ENCODE measurements at regions not wholly inside any gene's neighbourhood (a gene's known extent, or its start where the extent isn't known, plus 50 kb on each side); places are given as distances from the start of the nearest gene placed in this dataset.

GRCh38 chr13:82096256-82096655 is 1755.3 kb upstream of the SPRY2 start:
- H3K27me3 ChIP-seq = no peaks in the 10 kb centered on the region
- TF ChIP-seq CTCF (IDR thresholded peaks at IDR 0.05) = no peak
- no peak overlapping the region for H3K4me3 ChIP-seq
- H3K4me1 ChIP-seq = no peaks in the 10 kb centered on the region
- H3K27ac ChIP-seq = no peak overlapping the region
- H3K36me3 ChIP-seq = no peaks in the 10 kb centered on the region
- no peak for DNase-seq (ENCODE audit: low spot score)
- H3K9me3 ChIP-seq = no peaks in the 10 kb centered on the region

GRCh38 chr13:82092312-82092711 is 1751.4 kb upstream of the SPRY2 start:
- no peak for TF ChIP-seq CTCF (IDR thresholded peaks at IDR 0.05)
- no peaks in the 10 kb centered on the region for H3K36me3 ChIP-seq

GRCh38 chr13:82088781-82089180 is 1747.9 kb upstream of the SPRY2 start:
- Histone ChIP-seq H3K36me3 (no peaks in the 10 kb centered on the region), H3K27ac (no peak overlapping the region), H3K9me3 (no peaks in the 10 kb centered on the region), H3K4me3 (no peak overlapping the region), H3K4me1 (no peaks in the 10 kb centered on the region), H3K27me3 (no peaks in the 10 kb centered on the region)
- TF ChIP-seq CTCF (IDR thresholded peaks at IDR 0.05) = no peak
- DNase-seq (ENCODE audit: low spot score) = no peak

More at GRCh38 chr13:82092312-82092711, 1751.4 kb upstream of the SPRY2 start:
- Histone ChIP-seq H3K4me1 (no peaks in the 10 kb centered on the region), H3K9me3 (no peaks in the 10 kb centered on the region), H3K4me3 (no peak overlapping the region), H3K27me3 (no peaks in the 10 kb centered on the region), H3K27ac (no peak overlapping the region)
- DNase-seq (ENCODE audit: low spot score) = no peak

GRCh38 chr13:82076496-82076895 is 1735.6 kb upstream of the SPRY2 start:
- Histone ChIP-seq H3K27ac (no peak overlapping the region), H3K4me3 (no peak overlapping the region), H3K4me1 (no peaks in the 10 kb centered on the region), H3K36me3 (no peaks in the 10 kb centered on the region), H3K9me3 (no peaks in the 10 kb centered on the region), H3K27me3 (no peaks in the 10 kb centered on the region)
- no peak for TF ChIP-seq CTCF (IDR thresholded peaks at IDR 0.05)
- no peak for DNase-seq (ENCODE audit: low spot score)

GRCh38 chr13:82070416-82070815 is 1729.5 kb upstream of the SPRY2 start:
- H3K9me3 ChIP-seq = no peaks in the 10 kb centered on the region
- no peaks in the 10 kb centered on the region for H3K4me1 ChIP-seq
- no peak overlapping the region for H3K27ac ChIP-seq
- no peak for DNase-seq (ENCODE audit: low spot score)
- H3K36me3 ChIP-seq = no peaks in the 10 kb centered on the region
- no peak overlapping the region for H3K4me3 ChIP-seq
- H3K27me3 ChIP-seq = no peaks in the 10 kb centered on the region
- TF ChIP-seq CTCF (IDR thresholded peaks at IDR 0.05) = no peak

- no peak for DNase-seq (ENCODE audit: low spot score)
Observed at GRCh38 chr13:82062772-82063171, 1721.8 kb upstream of the SPRY2 start.

More at GRCh38 chr13:82062772-82063171, 1721.8 kb upstream of the SPRY2 start:
- H3K36me3 ChIP-seq = no peaks in the 10 kb centered on the region
- H3K4me1 ChIP-seq = no peaks in the 10 kb centered on the region
- no peaks in the 10 kb centered on the region for H3K9me3 ChIP-seq
- no peaks in the 10 kb centered on the region for H3K27me3 ChIP-seq
- no peak overlapping the region for H3K4me3 ChIP-seq
- TF ChIP-seq CTCF (IDR thresholded peaks at IDR 0.05) = no peak
- no peak overlapping the region for H3K27ac ChIP-seq
